Prostate gland (tissue), 2 donors: ENCODE measurements at regions not wholly inside any gene's neighbourhood (a gene's known extent, or its start where the extent isn't known, plus 50 kb on each side); places are given as distances from the start of the nearest gene placed in this dataset.
A peak's percentile ranks its signal among the peaks of the same experiment; 100 is the strongest.

ENCODE experiments used
- DNase-seq: peaks from one replicate; pipeline ENCODE4 v3.0.0-alpha.2; 2019; ENCODE audit warnings: low spot score
- H3K27ac ChIP-seq, 2 donors: fragments of 200-600 bp; sonication (generic); 2 replicates each; pipeline ENCODE4 v1.5.1; 2017 to 2019
- H3K27me3 ChIP-seq: fragments of 200-600 bp; sonication (generic); replicated peaks from 2 replicates; pipeline ENCODE4 v1.5.1; 2019; ENCODE audit not compliant: insufficient read depth
- H3K36me3 ChIP-seq, 2 donors: fragments of 200-600 bp; sonication (generic); 1 replicate in 1 of 2; 2 replicates in 1 of 2; pipeline versions ENCODE4 v1.5.1 to v1.8.1; 2017 to 2019
- H3K4me1 ChIP-seq: fragments of 200-600 bp; sonication (generic); replicated peaks from 2 replicates; pipeline ENCODE4 v1.5.1; 2019
- H3K4me3 ChIP-seq, 2 donors: fragments of 200-600 bp; sonication (generic); 2 replicates each; pipeline ENCODE4 v1.5.1; 2017 to 2019
- H3K9me3 ChIP-seq: fragments of 200-600 bp; sonication (generic); 2 replicates; pipeline ENCODE4 v1.5.1; 2017
- CTCF ChIP-seq, 4 experiments: fragments of 200-600 bp in 2 of 4; fragments of 450-650 bp in 2 of 4; sonication (generic) in 2 of 4; IDR thresholded peaks; 1 replicate in 3 of 4; 2 replicates in 1 of 4; pipeline ENCODE4 v1.5.1; 2016 to 2019; ENCODE audit warnings: antibody characterized with exemption in 4 of 4, mild to moderate bottlenecking in 2 of 4, moderate library complexity in 2 of 4
- POLR2A ChIP-seq: fragments of 450-650 bp; IDR thresholded peaks from one replicate; pipeline ENCODE4 v1.6.1; 2016; ENCODE audit warnings: antibody characterized with exemption, mild to moderate bottlenecking
- POLR2AphosphoS5 ChIP-seq: sonication (generic); formaldehyde crosslinking; IDR thresholded peaks from one replicate; pipeline ENCODE4 v1.6.1; 2017; ENCODE audit warnings: antibody characterized with exemption
- WGBS: methylation state at CpG from one replicate; pipeline ENCODE4 v1.1.5; 2018; 5-methylcytosine and 5-hydroxymethylcytosine counted together
- intact Hi-C: fragments of 100-400 bp; cut with DNase I; formaldehyde crosslinking; loops from one replicate; pipeline ENCODE4 v1.14.2; 2022

- no peak for TF ChIP-seq POLR2AphosphoS5
- no peak for TF ChIP-seq CTCF (IDR thresholded peaks at IDR 0.05)
- no peak for TF ChIP-seq POLR2A
- Histone ChIP-seq H3K27me3 (no peaks in the 10 kb centered on the region), H3K4me1 (peaks cover 4% of the 10 kb centered on the region), H3K4me3 (no peak overlapping the region), H3K9me3 (no peaks in the 10 kb centered on the region), H3K27ac (peak overlapping the region; percentile 34 to 39), H3K36me3 (no peaks in the 10 kb centered on the region)
- no peak for DNase-seq
- WGBS, result 34% methylated on average over 1 of the region's 1 CpG
- intact Hi-C loops, result no loop called here
Measured at GRCh38 chr20:48286601-48287000, 501.3 kb upstream of the SULF2 start.

GRCh38 chr20:48285656-48286055, 500.4 kb upstream of the SULF2 start:
- no peak for TF ChIP-seq CTCF (IDR thresholded peaks at IDR 0.05)
- no peak for TF ChIP-seq POLR2A
- TF ChIP-seq POLR2AphosphoS5, result no peak
- intact Hi-C loops, result no loop called here
- Histone ChIP-seq H3K36me3 (no peaks in the 10 kb centered on the region), H3K4me3 (no peak overlapping the region), H3K27ac (peak overlapping the region in 1 of 2 donors; percentile 39), H3K9me3 (no peaks in the 10 kb centered on the region), H3K27me3 (no peaks in the 10 kb centered on the region), H3K4me1 (peaks cover 4% of the 10 kb centered on the region)
- WGBS, result 17% methylated on average over 1 of the region's 1 CpG
- no peak for DNase-seq

GRCh38 chr20:48284837-48285236, 499.6 kb upstream of the SULF2 start:
- TF ChIP-seq POLR2A, result no peak
- no peak for TF ChIP-seq POLR2AphosphoS5
- no peak for TF ChIP-seq CTCF (IDR thresholded peaks at IDR 0.05)
- no peaks in the 10 kb centered on the region for H3K27me3 ChIP-seq
- no peaks in the 10 kb centered on the region for H3K36me3 ChIP-seq
- 98% methylated on average over 2 of the region's 2 CpGs for WGBS
- H3K27ac ChIP-seq, result no peak overlapping the region
- H3K4me1 ChIP-seq, result peaks cover 4% of the 10 kb centered on the region
- intact Hi-C loops, result no loop called here
- H3K4me3 ChIP-seq, result no peak overlapping the region
- DNase-seq, result no peak
- no peaks in the 10 kb centered on the region for H3K9me3 ChIP-seq

GRCh38 chr20:48284315-48284714, 499.0 kb upstream of the SULF2 start:
- Histone ChIP-seq H3K36me3 (no peaks in the 10 kb centered on the region), H3K9me3 (no peaks in the 10 kb centered on the region), H3K27ac (no peak overlapping the region), H3K27me3 (no peaks in the 10 kb centered on the region), H3K4me1 (peaks cover 4% of the 10 kb centered on the region), H3K4me3 (no peak overlapping the region)
- TF ChIP-seq CTCF (IDR thresholded peaks at IDR 0.05) (no peak), POLR2A (no peak), POLR2AphosphoS5 (no peak)
- intact Hi-C loops, result no loop called here
- DNase-seq, result no peak
- WGBS, result 86% methylated on average over 4 of the region's 4 CpGs

GRCh38 chr20:48283470-48284110, 498.3 kb upstream of the SULF2 start:
- TF ChIP-seq POLR2AphosphoS5, result peak; percentile 60
- TF ChIP-seq POLR2A, result no peak
- WGBS, result 64% methylated on average over 13 of the region's 13 CpGs
- Histone ChIP-seq H3K27ac (no peak overlapping the region), H3K4me1 (peaks cover 4% of the 10 kb centered on the region), H3K4me3 (no peak overlapping the region), H3K27me3 (no peaks in the 10 kb centered on the region), H3K36me3 (no peaks in the 10 kb centered on the region), H3K9me3 (no peaks in the 10 kb centered on the region)
- peak; percentile 41 for DNase-seq
- intact Hi-C loops, result no loop called here
